Smooth muscle cell (in vitro differentiated cells): ENCODE measurements at regions not wholly inside any gene's neighbourhood (a gene's known extent, or its start where the extent isn't known, plus 50 kb on each side); places are given as distances from the start of the nearest gene placed in this dataset.

ENCODE experiments used
- DNase-seq: peaks from one replicate; lab custom pipeline; 2025; ENCODE audit not compliant: unreplicated experiment; lab: John Stamatoyannopoulos, UW
- H2AFZ ChIP-seq: fragments of 200-600 bp; sonication (generic); 2 replicates; pipeline ENCODE4 v1.6.0; 2016; ENCODE audit warnings: antibody characterized with exemption, low read depth, mild to moderate bottlenecking
- H3F3A ChIP-seq: fragments of 200-600 bp; sonication (generic); 2 replicates; pipeline ENCODE4 v1.6.0; 2017; ENCODE audit warnings: antibody characterized with exemption, low read depth
- H3K27ac ChIP-seq: fragments of 200-600 bp; sonication (generic); 2 replicates; pipeline ENCODE4 v1.5.1; 2016; ENCODE audit warnings: low read depth, mild to moderate bottlenecking
- H3K27me3 ChIP-seq: fragments of 200-600 bp; sonication (generic); 2 replicates; pipeline ENCODE4 v1.6.1; 2016; ENCODE audit warnings: low read depth, mild to moderate bottlenecking
- H3K36me3 ChIP-seq: fragments of 200-600 bp; sonication (generic); 2 replicates; pipeline ENCODE4 v1.5.1; 2016; ENCODE audit warnings: low read depth
- H3K4me1 ChIP-seq: fragments of 200-600 bp; sonication (generic); 2 replicates; pipeline ENCODE4 v1.5.1; 2016; ENCODE audit warnings: low read depth
- H3K4me2 ChIP-seq: fragments of 200-600 bp; sonication (generic); 2 replicates; pipeline ENCODE4 v1.6.0; 2016; ENCODE audit warnings: mild to moderate bottlenecking
- H3K4me3 ChIP-seq: fragments of 200-600 bp; sonication (generic); 2 replicates; pipeline ENCODE4 v1.5.1; 2016; ENCODE audit warnings: mild to moderate bottlenecking
- H3K79me2 ChIP-seq: fragments of 200-600 bp; sonication (generic); 2 replicates; pipeline ENCODE4 v1.6.0; 2016; ENCODE audit warnings: low read depth, mild to moderate bottlenecking
- H3K9ac ChIP-seq: fragments of 200-600 bp; sonication (generic); 2 replicates; pipeline ENCODE4 v1.6.0; 2016; ENCODE audit warnings: low read depth
- H3K9me3 ChIP-seq: fragments of 200-600 bp; sonication (generic); replicated peaks from 2 replicates; pipeline ENCODE4 v1.5.1; 2016; ENCODE audit warnings: low read depth
- H4K20me1 ChIP-seq: fragments of 200-600 bp; sonication (generic); 2 replicates; pipeline ENCODE4 v1.6.0; 2016; ENCODE audit warnings: low read depth
- WGBS: methylation state at CpG from one replicate; pipeline ENCODE4 v1.1.7; 2016; ENCODE audit warnings: low lambda C conversion rate; 5-methylcytosine and 5-hydroxymethylcytosine counted together
- TF ChIP-seq, protein P1 (sequence below): fragments of 200-600 bp; sonication (generic); IDR thresholded peaks from 2 replicates; pipeline ENCODE4 v1.5.1; 2017; ENCODE audit warnings: borderline replicate concordance, mild to moderate bottlenecking, antibody characterized with exemption; ENCODE audit not compliant: insufficient read depth, poor library complexity, severe bottlenecking

DNA sequence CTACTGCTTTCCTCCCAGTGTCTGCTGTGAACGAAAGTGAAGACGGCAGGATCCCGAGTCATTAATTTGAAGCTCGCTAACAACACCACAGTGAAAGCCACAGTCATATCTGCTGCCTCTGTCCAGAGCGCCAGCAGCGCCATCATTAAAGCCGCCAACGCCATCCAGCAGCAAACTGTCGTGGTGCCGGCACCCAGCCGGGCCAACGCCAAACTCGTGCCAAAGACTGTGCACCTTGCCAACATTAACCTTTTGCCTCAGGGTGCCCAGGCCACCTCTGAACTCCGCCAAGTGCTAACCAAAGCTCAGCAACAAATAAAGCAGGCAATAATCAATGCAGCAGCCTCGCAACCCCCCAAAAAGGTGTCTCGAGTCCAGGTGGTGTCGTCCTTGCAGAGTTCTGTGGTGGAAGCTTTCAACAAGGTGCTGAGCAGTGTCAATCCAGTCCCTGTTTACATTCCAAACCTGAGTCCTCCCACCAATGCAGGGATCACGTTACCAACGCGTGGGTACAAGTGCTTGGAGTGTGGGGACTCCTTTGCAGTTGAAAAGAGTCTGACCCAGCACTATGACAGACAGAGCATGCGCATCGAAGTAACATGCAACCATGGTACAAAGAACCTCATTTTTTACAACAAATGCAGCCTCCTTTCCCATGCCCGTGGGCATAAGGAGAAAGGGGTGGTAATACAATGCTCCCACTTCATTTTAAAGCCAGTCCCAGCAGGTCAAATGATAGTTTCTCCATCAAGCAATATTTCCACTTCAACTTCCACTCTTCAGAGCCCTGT, 94.8 kb upstream of the KCNMA1 start:
- H3K4me2 ChIP-seq, result no peak overlapping the region
- no peak overlapping the region for H3K9ac ChIP-seq
- H4K20me1 ChIP-seq, result no peaks in the 10 kb centered on the region
- no peaks in the 10 kb centered on the region for H3K79me2 ChIP-seq
- H3K4me1 ChIP-seq, result no peaks in the 10 kb centered on the region
- TF ChIP-seq, protein P1, sequence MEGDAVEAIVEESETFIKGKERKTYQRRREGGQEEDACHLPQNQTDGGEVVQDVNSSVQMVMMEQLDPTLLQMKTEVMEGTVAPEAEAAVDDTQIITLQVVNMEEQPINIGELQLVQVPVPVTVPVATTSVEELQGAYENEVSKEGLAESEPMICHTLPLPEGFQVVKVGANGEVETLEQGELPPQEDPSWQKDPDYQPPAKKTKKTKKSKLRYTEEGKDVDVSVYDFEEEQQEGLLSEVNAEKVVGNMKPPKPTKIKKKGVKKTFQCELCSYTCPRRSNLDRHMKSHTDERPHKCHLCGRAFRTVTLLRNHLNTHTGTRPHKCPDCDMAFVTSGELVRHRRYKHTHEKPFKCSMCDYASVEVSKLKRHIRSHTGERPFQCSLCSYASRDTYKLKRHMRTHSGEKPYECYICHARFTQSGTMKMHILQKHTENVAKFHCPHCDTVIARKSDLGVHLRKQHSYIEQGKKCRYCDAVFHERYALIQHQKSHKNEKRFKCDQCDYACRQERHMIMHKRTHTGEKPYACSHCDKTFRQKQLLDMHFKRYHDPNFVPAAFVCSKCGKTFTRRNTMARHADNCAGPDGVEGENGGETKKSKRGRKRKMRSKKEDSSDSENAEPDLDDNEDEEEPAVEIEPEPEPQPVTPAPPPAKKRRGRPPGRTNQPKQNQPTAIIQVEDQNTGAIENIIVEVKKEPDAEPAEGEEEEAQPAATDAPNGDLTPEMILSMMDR, result no peak
- no peaks in the 10 kb centered on the region for H3F3A ChIP-seq
- no peak overlapping the region for H3K27ac ChIP-seq
- H3K9me3 ChIP-seq, result no peaks in the 10 kb centered on the region
- no peaks in the 10 kb centered on the region for H3K27me3 ChIP-seq
- WGBS, result 88% methylated on average over 23 of the region's 23 CpGs
- H3K4me3 ChIP-seq, result no peak overlapping the region
- DNase-seq, result no peak
- H2AFZ ChIP-seq, result no peak overlapping the region
- H3K36me3 ChIP-seq, result no peaks in the 10 kb centered on the region

DNA sequence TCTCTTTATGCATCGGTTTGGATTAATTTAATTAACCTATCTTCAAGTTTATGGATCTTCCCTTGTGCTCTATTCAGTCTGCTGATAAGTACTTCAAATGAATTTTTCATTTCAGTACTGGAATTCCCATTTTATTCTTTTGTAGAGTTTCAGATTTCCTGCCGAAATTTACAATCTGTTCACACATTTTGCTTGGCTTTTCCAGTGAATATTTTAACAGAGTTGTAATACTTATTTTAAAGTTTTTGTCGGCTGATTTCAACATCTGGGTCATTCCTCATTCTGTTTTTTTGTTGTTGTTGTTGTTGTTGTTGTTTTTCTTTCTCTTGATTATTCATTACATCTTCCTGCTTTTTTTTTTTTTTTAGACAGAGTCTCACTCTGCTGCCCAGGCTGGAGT, 89.9 kb upstream of the KCNMA1 start:
- H3K4me2 ChIP-seq, result no peak overlapping the region
- no peaks in the 10 kb centered on the region for H3K9me3 ChIP-seq
- TF ChIP-seq, protein P1, result no peak
- no peak overlapping the region for H3K4me3 ChIP-seq
- no peaks in the 10 kb centered on the region for H3K4me1 ChIP-seq
- 98% methylated on average over 3 of the region's 3 CpGs for WGBS
- no peaks in the 10 kb centered on the region for H3K27me3 ChIP-seq
- no peak overlapping the region for H3K27ac ChIP-seq
- no peak for DNase-seq
- no peaks in the 10 kb centered on the region for H4K20me1 ChIP-seq
- no peaks in the 10 kb centered on the region for H3F3A ChIP-seq
- H2AFZ ChIP-seq, result no peak overlapping the region
- no peaks in the 10 kb centered on the region for H3K36me3 ChIP-seq
- no peak overlapping the region for H3K9ac ChIP-seq
- no peaks in the 10 kb centered on the region for H3K79me2 ChIP-seq

DNA sequence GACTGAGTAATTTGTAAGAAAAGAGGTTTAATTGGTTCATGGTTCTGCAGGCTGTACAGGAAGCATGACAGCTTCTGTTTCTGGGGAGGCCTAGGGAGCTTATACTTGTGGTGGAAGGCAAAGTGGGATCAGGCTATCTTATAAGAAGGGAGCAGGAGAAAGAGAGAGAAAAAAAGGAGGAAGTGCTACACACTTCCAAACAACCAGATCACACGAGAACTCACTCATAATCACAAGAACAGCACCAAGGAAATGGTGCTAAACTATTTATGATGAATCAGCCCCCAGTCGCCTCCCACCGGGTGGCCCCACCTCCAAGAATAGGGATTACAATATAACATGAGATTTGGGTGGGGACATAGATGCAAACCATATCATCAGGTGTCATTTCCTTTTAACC, 89.1 kb upstream of the KCNMA1 start:
- Histone ChIP-seq H3K4me1 (no peaks in the 10 kb centered on the region), H4K20me1 (no peaks in the 10 kb centered on the region), H3K36me3 (no peaks in the 10 kb centered on the region), H2AFZ (no peak overlapping the region), H3F3A (no peaks in the 10 kb centered on the region), H3K79me2 (no peaks in the 10 kb centered on the region), H3K27me3 (no peaks in the 10 kb centered on the region), H3K9me3 (no peaks in the 10 kb centered on the region), H3K4me3 (no peak overlapping the region), H3K27ac (no peak overlapping the region), H3K9ac (no peak overlapping the region), H3K4me2 (no peak overlapping the region)
- 83% methylated on average over 3 of the region's 3 CpGs for WGBS
- DNase-seq, result no peak
- TF ChIP-seq, protein P1, result no peak

DNA sequence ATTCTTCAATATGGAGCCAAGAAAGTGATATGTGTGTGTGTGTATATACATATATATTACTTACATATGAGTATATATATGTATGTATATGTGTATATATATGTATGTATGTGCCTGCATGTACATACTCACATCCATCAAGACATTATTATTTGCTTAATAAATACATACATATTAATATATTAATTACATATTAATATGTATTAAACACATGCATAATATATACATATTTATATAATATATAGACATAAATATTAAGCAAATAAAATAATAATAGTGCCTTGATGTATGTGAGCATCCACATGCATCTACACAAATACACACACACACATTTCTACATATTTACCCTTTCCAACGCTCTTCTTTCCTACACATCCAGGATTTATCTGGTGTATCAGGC, 88.7 kb upstream of the KCNMA1 start:
- TF ChIP-seq, protein P1, result no peak
- Histone ChIP-seq H4K20me1 (no peaks in the 10 kb centered on the region), H3K4me2 (no peak overlapping the region), H3K4me3 (no peak overlapping the region), H3K27me3 (no peaks in the 10 kb centered on the region), H3K36me3 (no peaks in the 10 kb centered on the region), H3K27ac (no peak overlapping the region), H3K79me2 (no peaks in the 10 kb centered on the region), H3K9ac (no peak overlapping the region), H3F3A (no peaks in the 10 kb centered on the region), H2AFZ (no peak overlapping the region), H3K9me3 (no peaks in the 10 kb centered on the region), H3K4me1 (no peaks in the 10 kb centered on the region)
- DNase-seq, result no peak
- 98% methylated on average over 1 of the region's 1 CpG for WGBS
